Activated B cell treated with CpG ODN at 0.5 μM for 24 hours (primary cell): ENCODE measurements at regions not wholly inside any gene's neighbourhood (a gene's known extent, or its start where the extent isn't known, plus 50 kb on each side); places are given as distances from the start of the nearest gene placed in this dataset.

ENCODE experiments used
- ATAC-seq: fragments of 200-7000 bp; cut with Tn5 transposase; one replicate; pipeline ENCODE4 v1.10.0; 2021; ENCODE audit warnings: low read depth, mild to moderate bottlenecking, moderate library complexity
- CTCF ChIA-PET: fragments of 350-600 bp; sonication (Branson Sonifier 250); formaldehyde crosslinking; loops from one replicate; lab custom pipeline; 2021; ENCODE audit warnings: antibody characterized with exemption; lab: Charles Lee
- POLR2A ChIA-PET: fragments of 350-600 bp; sonication (Branson Sonifier 250); formaldehyde crosslinking; loops from one replicate; lab custom pipeline; 2021; ENCODE audit warnings: antibody characterized with exemption; lab: Charles Lee
- DNase-seq: peaks from one replicate; pipeline ENCODE4 v3.0.0; 2022
- H3K27ac Mint-ChIP-seq: one replicate; pipeline ENCODE4 v1.8.0; 2020; ENCODE audit warnings: mixed read lengths
- H3K27me3 Mint-ChIP-seq: one replicate; pipeline ENCODE4 v1.8.0; 2021; ENCODE audit warnings: mixed read lengths
- H3K36me3 Mint-ChIP-seq: one replicate; pipeline ENCODE4 v1.8.0; 2021; ENCODE audit warnings: low read depth, mixed read lengths
- H3K4me1 Mint-ChIP-seq: one replicate; pipeline ENCODE4 v1.8.0; 2021; ENCODE audit warnings: mixed read lengths
- H3K4me3 Mint-ChIP-seq: one replicate; pipeline ENCODE4 v1.8.0; 2020; ENCODE audit warnings: mild to moderate bottlenecking, mixed read lengths
- H3K9me3 Mint-ChIP-seq: one replicate; pipeline ENCODE4 v1.8.0; 2020; ENCODE audit warnings: mixed read lengths
- CTCF ChIP-seq: fragments of 200-600 bp; IDR thresholded peaks from one replicate; pipeline ENCODE4 v1.8.0; 2022; ENCODE audit warnings: antibody characterized with exemption, mild to moderate bottlenecking
- intact Hi-C: fragments of 100-400 bp; cut with micrococcal nuclease; formaldehyde crosslinking; loops from one replicate; pipeline ENCODE4 v1.15.1; 2024

DNA sequence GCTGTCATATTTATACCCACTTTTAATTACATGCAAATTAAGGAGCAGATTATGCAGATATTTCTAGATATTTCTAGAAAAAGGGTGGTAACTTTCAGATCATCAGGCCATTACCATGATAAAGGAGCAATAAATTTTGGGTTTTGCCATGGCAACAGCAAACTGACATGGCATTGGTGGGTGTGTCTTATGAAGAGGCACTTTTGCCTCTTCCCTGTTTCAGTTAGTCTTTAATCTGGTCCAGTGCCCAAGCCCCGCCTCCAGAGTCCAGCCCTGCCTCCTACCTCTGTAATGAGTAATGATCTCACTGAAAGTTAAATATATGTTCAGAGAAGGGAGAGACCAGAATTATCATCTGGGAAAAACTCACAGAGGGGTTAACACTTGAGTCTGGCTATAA is 124.8 kb downstream of the SCG2 start:
- Mint-ChIP-seq H3K27me3 (no peaks in the 10 kb centered on the region), H3K36me3 (no peaks in the 10 kb centered on the region), H3K4me3 (no peak overlapping the region), H3K9me3 (no peaks in the 10 kb centered on the region), H3K4me1 (no peaks in the 10 kb centered on the region), H3K27ac (no peak overlapping the region)
- CTCF ChIA-PET, result no interaction called here
- TF ChIP-seq CTCF, result no peak
- intact Hi-C loops, result no loop called here
- POLR2A ChIA-PET, result no interaction called here
- ATAC-seq, result no peak
- DNase-seq, result no peak

GRCh38 chr2:223481486-223481885 is 120.7 kb downstream of the SCG2 start:
- POLR2A ChIA-PET, result no interaction called here
- Mint-ChIP-seq H3K9me3 (peaks cover 2% of the 10 kb centered on the region), H3K27me3 (no peaks in the 10 kb centered on the region), H3K4me3 (no peak overlapping the region), H3K36me3 (no peaks in the 10 kb centered on the region), H3K27ac (no peak overlapping the region), H3K4me1 (no peaks in the 10 kb centered on the region)
- ATAC-seq (no peak), DNase-seq (no peak)
- intact Hi-C loops, result no loop called here
- CTCF ChIA-PET, result no interaction called here
- TF ChIP-seq CTCF, result no peak

GRCh38 chr2:223486751-223487150 is 115.4 kb downstream of the SCG2 start:
- DNase-seq (no peak), ATAC-seq (no peak)
- ChIA-PET POLR2A (no interaction called here), CTCF (no interaction called here)
- Mint-ChIP-seq H3K36me3 (no peaks in the 10 kb centered on the region), H3K4me1 (no peaks in the 10 kb centered on the region), H3K27ac (no peak overlapping the region), H3K9me3 (peaks cover 7% of the 10 kb centered on the region), H3K4me3 (no peak overlapping the region), H3K27me3 (no peaks in the 10 kb centered on the region)
- TF ChIP-seq CTCF, result no peak
- intact Hi-C loops, result no loop called here

DNA sequence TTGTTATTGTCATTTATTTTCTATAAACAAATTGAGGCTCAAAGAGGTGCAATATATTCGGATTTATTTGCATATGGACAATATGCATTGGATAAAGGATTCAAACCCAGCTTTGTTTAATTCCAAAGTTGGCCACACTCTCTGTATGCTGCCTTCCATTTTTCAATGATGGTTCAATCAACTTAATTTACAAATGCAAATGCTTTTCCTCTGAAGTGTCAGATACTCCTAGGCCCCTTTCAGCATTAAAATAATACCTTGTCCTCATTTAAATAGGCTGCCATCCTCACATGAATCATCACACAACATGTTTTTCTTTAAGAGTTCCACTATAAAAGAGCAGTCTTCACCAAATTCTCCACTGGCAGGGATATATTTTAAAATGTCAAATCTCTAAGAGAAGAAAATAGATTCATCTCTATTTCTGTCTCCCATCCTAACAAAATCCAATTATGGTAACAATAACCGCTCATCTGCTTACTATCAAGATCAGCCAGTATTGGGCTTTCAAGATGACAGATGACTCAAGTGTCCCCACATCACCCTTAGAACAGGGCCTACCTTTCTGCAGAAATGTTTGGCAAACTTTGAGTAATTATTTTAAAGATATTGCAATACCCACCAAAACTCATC is 114.8 kb downstream of the SCG2 start:
- H3K27me3 Mint-ChIP-seq, result no peaks in the 10 kb centered on the region
- H3K4me1 Mint-ChIP-seq, result no peaks in the 10 kb centered on the region
- ChIA-PET CTCF (no interaction called here), POLR2A (no interaction called here)
- no peaks in the 10 kb centered on the region for H3K36me3 Mint-ChIP-seq
- H3K9me3 Mint-ChIP-seq, result peaks cover 7% of the 10 kb centered on the region
- ATAC-seq (no peak), DNase-seq (no peak)
- H3K27ac Mint-ChIP-seq, result no peak overlapping the region
- intact Hi-C loops, result no loop called here
- no peak overlapping the region for H3K4me3 Mint-ChIP-seq
- no peak for TF ChIP-seq CTCF

- TF ChIP-seq CTCF, result no peak
- no peaks in the 10 kb centered on the region for H3K36me3 Mint-ChIP-seq
- ATAC-seq, result no peak
- no peak overlapping the region for H3K27ac Mint-ChIP-seq
- H3K4me1 Mint-ChIP-seq, result no peaks in the 10 kb centered on the region
- POLR2A ChIA-PET, result no interaction called here
- CTCF ChIA-PET, result no interaction called here
- H3K4me3 Mint-ChIP-seq, result no peak overlapping the region
- no peak for DNase-seq
- H3K27me3 Mint-ChIP-seq, result no peaks in the 10 kb centered on the region
- peaks cover 7% of the 10 kb centered on the region for H3K9me3 Mint-ChIP-seq
- intact Hi-C loops, result no loop called here
These were observed 113.3 kb downstream of the SCG2 start for GRCh38 chr2:223488814-223489213.
